Coronary artery (tissue), 2 donors: ENCODE measurements at regions not wholly inside any gene's neighbourhood (a gene's known extent, or its start where the extent isn't known, plus 50 kb on each side); places are given as distances from the start of the nearest gene placed in this dataset.
"Not testable (repeated sequence)": the region's sequence is repeated elsewhere in the genome, so short reads cannot be mapped to it uniquely, and the experiment has no call there.

Experiments
- DNase-seq: peaks from one replicate; pipeline ENCODE4 v3.0.0-alpha.2; 2017; ENCODE audit warnings: low spot score
- H3K27ac ChIP-seq, 2 donors: fragments of 200-600 bp; sonication (generic); one replicate each; pipeline ENCODE4 v1.5.1; 2016 to 2019
- H3K4me3 ChIP-seq: fragments of 200-600 bp; sonication (generic); 2 replicates; pipeline ENCODE4 v1.5.1; 2016; ENCODE audit warnings: mild to moderate bottlenecking, moderate library complexity
- CTCF ChIP-seq: fragments of 200-600 bp; sonication (generic); IDR thresholded peaks from one replicate; pipeline ENCODE4 v1.5.1; 2019; ENCODE audit warnings: antibody characterized with exemption

DNA sequence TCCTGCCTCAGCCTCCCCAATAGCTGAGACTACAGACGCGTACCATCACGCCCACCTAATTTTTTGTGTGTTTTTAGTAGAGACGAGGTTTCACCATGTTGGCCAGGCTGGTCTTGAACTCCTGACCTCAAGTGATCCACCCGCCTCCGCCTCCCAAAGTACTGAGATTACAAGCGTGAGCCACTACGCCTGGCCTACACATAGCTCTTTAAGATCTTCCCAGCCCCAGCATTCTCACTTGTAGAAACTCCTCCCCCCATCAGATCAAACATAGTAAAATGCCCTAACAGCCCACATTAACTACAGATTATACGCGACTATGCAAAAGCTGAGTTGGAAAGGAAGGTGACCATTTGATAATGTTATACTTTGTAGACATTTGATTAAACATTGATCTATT lies 634.8 kb downstream of the MATN1 start:
- no peak overlapping the region for H3K4me3 ChIP-seq
- no peak for DNase-seq

GRCh38 chr1:30087465-30087864 lies 635.9 kb downstream of the MATN1 start:
- Histone ChIP-seq H3K4me3 (no peak overlapping the region), H3K27ac (no peak overlapping the region)
- DNase-seq = no peak
- TF ChIP-seq CTCF = no peak

More for the DNA sequence above, 634.8 kb downstream of the MATN1 start:
- H3K27ac ChIP-seq = no peak overlapping the region
- no peak for TF ChIP-seq CTCF

GRCh38 chr1:30085811-30086770 lies 637.3 kb downstream of the MATN1 start:
- Histone ChIP-seq H3K4me3 (peak overlapping the region; percentile 60), H3K27ac (peak overlapping the region; percentile 27 to 88)
- peak; percentile 80 for TF ChIP-seq CTCF
- DNase-seq = no peak

- DNase-seq = no peak
- Histone ChIP-seq H3K4me3 (no peak overlapping the region), H3K27ac (peak overlapping the region; percentile 80 to 88)
- no peak for TF ChIP-seq CTCF
These were observed 638.3 kb downstream of the MATN1 start for GRCh38 chr1:30084909-30085571.

GRCh38 chr1:30083800-30084464 lies 639.5 kb downstream of the MATN1 start:
- peak overlapping the region; percentile 18 for H3K4me3 ChIP-seq
- no peak for DNase-seq
- H3K27ac ChIP-seq = peak overlapping the region; percentile 80 to 88
- no peak for TF ChIP-seq CTCF

GRCh38 chr1:30081379-30082102 lies 641.8 kb downstream of the MATN1 start:
- Histone ChIP-seq H3K4me3 (no peak overlapping the region), H3K27ac (no peak overlapping the region)
- TF ChIP-seq CTCF = no peak
- no peak for DNase-seq

GRCh38 chr1:30075916-30076315 lies 647.5 kb downstream of the MATN1 start:
- not testable (repeated sequence) for DNase-seq, H3K4me3 ChIP-seq, H3K27ac ChIP-seq
